ENCODE measurements at regions not wholly inside any gene's neighbourhood (a gene's known extent, or its start where the extent isn't known, plus 50 kb on each side); places are given as distances from the start of the nearest gene placed in this dataset.
A peak's percentile ranks its signal among the peaks of the same experiment; 100 is the strongest.
"Not testable (repeated sequence)": the region's sequence is repeated elsewhere in the genome, so short reads cannot be mapped to it uniquely, and the experiment has no call there.

DNA sequence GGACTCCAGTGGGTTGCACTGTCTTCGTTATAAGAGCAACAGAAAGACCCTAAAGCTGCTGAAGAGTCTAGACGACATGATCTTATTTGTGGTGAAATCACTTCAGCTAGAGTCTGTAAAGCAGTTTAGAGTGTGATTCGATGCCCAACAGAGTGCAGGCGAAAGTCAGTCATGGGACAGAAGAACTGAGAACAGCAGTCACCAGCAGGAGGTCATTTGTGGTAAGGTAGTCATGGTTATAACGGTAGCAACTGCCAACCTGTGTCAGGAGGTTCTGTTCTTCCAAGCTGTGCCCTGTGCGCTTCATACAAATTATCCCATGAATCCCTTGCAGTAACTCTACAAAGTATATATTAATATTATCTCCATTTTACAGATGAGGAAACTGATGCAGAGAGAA lies 954.1 kb downstream of the AACS start:
- no peak for DNase-seq (ENCODE audit: low spot score)

DNA sequence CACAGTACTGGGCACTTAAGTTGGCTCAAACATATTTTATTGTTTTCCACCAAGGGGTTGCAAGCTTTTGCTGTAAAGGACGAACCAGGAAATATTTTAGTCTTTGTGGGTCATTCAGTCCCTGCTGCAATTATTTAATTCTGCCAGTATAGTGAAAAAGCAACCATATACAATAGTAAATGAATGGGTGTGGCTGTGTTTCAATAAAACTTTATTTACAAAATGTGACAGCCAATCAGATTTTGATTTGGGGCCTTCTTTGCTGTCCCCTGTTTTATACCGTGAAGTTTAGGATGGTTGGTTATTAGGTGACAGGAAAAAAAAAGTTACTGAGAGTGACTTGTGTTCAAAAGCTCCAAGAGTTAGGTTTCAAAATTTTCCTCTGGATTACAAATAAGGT lies 956.4 kb downstream of the AACS start:
- no peak for DNase-seq (ENCODE audit: low spot score)

DNA sequence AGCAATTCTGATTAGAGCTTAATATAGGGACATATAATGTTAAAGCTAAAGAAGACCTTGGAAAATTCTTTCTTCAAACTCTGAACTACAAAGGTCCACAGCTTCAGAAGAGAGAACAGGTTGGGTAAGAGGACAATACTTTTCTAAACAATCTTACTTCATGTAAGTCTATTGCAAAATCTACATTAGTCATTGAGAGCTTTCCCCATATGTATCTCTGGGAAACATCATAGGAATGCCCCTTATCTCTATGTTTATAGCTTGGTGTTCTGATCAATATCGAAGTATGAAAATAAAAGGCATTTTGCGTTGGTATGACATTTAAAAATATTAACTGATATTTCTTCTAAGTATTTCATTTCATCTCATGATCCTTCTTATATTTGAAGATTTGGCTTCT lies 962.6 kb downstream of the AACS start:
- no peak for DNase-seq (ENCODE audit: low spot score)

DNA sequence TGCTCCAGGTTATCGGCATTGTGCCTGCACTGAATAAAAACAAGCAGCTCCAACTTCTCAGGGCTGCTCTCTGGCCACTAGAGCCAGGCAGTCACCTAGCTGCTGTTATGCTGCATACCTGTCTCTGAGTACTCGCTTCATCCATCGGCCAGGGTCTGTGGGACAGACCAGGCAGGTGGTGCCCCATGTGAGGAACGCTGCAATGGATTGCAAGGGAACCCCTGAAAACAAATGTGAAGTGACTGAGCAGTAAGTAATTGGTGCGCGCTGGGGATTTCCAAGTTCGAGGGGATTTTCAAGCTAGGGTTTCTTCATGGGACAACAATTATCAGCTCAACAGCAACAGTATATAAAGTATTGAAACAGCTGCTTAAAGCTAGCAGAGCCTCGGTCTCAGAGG lies 965.3 kb downstream of the AACS start:
- DNase-seq (ENCODE audit: low spot score): no peak

DNA sequence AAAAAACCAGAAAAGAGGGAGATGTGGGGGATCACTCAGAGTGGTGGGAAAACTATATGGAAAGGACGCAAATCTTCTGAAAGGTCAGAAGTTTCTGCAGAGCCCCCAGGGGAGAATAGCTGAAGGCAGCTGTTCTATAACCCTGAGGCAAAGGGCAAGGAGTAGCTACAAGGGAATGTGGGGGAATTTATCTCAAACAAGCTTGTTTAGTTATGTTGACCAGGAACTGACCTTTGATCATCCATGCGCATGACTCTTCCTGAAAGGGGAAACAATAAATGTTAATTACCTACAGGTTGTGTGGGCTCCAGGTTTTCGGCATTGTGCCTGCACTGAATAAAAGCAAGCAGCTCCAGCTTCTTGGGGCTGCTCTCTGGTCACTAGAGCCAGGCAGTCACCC lies 968.5 kb downstream of the AACS start:
- DNase-seq (ENCODE audit: low spot score): no peak

DNA sequence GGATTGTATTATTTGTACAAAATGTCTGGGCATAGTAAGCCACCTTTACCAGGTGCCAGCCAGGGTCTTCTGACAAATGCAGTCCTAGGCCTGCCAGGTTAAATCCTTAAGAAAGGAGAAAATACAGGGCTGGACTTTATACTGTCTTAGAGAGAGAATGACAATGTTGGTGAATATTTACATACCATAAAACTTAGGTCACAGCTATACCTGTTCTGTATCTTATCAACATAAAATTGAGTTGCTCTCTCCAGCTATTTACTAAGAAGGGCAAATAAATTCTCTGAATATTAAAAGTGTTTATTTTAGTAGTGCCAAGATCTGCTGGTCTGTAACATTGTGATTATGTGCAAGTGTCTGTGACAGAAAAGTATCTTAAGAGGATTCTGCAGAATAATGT lies 971.1 kb downstream of the AACS start:
- no peak for DNase-seq (ENCODE audit: low spot score)

DNA sequence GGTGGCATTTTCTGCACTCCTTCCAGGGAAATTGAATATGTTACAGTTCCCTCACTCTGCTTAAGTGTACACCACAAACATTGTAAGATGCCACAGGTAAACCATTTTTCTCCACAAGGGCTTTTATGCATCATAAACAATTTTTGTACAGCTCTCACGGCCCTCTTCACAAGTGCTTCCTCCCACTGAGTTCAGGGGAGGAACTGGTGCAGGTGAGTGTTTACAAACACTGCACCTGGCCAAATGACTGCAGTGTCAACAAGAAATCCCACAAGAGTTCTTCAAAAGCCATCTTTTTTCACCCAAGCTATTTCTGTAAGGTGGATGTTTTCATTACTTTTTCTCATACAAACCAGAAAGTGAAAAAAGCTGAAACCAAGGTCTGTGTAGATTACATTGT lies 973.2 kb downstream of the AACS start:
- no peak for DNase-seq (ENCODE audit: low spot score)

DNA sequence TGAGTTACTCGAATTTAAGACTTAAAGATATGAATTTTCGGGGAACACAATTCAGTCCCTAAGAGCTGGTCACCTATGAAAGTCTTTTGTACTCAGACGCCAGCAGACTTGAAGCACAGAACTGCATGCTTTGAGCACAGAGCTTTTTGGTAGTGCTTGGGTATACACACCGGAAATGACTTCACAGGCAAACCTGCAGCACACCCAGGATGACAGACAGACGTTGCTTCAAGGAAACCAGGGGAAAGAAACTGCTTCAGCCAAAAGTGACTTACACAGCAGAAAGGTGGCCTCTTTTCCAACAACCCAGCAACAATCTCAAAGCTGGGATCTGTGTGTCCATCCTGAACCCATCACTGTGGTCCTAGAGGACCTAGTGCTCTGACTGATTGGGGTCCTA lies 975.1 kb downstream of the AACS start:
- DNase-seq (ENCODE audit: low spot score): no peak

DNA sequence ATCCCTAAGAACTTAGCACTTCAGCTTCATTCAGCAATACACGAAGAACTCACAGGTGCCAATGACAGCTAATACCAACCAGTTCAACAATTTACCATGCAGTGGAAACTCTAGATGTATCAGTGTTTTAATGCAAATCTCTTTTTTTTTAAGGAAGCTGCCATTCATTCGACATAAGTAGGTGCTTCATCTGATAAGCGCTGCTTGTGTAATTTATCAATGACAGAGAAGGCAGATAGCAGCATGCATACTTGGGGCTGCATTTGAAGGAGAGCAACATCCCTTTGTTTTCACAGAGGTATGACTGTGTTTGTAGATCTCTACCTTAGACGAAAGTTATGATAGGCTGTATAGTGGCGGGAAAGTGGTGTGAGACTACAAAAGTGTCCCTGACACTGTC lies 977.1 kb downstream of the AACS start:
- DNase-seq (ENCODE audit: low spot score): no peak

DNA sequence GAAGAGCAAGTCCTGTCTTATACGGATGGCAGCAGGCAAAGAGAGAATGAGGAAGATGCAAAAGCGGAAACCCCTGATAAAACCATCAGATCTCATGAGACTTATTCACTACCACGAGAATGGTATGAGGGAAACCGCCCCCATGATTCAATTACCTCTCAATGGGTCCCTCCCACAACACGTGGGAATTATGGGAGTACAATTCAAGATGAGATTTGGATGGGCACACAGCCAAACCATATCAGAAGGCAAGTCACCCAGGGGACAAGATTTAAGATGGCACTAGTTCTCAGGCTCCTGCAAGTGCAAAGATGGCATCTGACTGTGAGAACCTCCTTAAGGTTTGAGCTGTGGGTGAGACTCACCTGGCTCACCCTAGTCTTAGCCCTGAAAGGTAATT lies 984.3 kb downstream of the AACS start:
- DNase-seq (ENCODE audit: low spot score): not testable (repeated sequence)

DNA sequence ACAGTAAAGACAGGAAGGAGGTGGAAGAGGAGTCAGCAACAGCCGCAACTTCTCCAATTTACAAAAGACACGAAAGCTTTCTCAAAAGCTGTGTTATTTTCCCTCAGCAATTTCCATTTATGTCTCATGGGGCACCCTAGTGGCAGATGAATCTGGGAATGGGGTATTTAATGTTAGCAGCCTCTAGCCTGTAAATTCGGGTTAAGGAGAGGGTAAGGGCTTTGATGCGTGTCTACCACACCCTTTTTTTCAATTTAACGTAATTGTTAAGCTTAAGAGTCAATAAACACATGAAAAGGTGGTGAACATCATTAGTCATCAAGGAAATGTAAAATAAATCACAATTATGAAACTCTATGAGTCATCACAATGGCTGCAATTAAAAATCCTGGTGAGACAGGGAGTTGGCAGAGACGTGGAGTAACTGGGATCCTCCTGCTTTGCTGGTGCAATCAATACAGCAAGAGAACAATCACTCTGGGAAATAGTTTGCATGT lies 986.4 kb downstream of the AACS start:
- no peak for DNase-seq (ENCODE audit: low spot score)

DNA sequence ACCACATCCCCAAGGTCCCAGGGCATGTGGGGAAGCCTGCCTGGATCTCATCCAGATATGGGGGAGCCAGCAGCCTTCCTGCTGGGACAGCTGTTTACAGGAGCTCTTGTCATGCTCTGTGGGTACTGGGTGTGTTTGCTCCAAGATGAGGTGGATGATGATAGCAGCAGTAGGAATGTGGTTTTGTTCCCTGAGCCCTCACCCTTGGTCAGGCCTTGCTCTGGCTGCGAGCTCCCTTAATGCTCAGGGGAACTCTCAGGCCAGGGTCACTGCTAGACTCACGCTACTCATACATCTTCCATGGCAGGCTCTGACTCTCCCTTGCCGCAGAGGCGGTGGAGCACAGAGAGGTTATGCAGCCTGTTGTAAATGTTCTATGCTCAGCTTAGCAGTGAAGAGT lies 990.3 kb downstream of the AACS start:
- no peak for DNase-seq (ENCODE audit: low spot score)

DNA sequence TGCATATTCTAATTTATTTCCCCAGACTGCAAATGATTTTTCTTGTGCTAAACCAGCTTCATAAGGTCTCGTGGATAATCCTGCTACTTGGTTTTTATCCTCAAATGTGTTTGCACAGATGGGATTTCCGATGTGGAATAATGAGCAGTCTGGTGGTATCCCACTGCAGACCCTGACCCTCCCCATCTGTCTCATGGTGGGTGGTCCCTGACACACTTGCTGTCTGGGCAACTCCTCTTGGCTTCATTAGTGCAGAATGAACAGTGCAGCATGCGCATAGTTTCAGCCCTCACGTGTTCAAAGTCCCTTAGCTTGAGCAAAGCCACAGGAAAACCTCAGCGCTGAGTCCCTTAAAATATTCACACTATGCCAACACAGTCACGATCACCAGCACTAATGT lies 996.5 kb downstream of the AACS start:
- DNase-seq (ENCODE audit: low spot score): no peak

DNA sequence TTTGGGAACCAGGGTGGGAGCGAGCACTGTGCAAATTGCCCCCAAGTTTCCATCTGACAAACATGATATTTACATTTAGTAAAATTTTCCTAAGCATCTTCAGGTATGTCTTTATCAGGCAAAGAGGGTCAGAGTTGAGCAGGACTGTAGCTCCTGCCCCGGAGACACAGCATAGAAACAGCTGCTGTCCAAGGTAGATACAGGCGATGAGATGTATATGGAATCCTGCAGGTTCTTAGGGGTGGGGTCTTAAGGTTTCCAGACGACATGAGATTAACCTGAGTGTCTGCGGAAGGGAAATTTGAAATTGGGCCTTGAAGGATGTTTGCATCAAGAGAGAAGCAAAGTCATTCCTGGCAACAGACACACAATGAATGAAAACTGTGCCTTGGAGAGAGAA lies 998.8 kb downstream of the AACS start:
- no peak for DNase-seq (ENCODE audit: low spot score)

DNA sequence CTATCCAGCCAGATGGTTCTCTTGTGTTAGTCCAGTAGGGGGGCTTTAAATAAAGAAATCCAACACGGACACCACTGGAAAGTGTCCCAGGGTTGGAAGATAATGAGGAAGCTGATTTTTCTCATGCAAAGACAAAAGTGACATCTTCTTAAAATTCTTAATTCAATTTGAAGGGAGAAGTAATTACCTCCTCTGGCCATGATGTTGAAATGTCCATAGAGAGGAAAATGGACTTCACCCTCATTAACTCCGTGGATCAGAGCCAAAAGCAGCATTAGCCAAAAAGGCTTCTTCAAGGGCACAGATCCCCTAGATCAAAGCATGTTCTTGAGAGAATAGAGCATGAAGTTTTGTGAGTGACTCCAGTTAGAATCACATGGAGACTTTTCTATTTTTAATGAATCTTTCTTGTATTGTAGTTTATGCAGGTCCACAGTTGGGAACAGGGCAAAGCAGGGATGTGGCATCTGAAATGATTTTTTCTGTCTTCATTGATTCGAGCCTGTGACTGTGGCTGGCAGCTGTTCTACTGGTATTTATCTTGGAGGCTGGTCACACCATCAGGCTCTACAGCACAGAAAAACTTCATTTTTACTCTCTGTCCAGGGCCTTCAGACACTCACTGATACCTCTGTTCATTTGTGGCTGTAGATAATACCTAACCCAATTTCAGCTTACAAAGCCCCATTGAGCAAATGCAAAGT lies 1002.5 kb downstream of the AACS start:
- DNase-seq (ENCODE audit: low spot score): no peak

DNA sequence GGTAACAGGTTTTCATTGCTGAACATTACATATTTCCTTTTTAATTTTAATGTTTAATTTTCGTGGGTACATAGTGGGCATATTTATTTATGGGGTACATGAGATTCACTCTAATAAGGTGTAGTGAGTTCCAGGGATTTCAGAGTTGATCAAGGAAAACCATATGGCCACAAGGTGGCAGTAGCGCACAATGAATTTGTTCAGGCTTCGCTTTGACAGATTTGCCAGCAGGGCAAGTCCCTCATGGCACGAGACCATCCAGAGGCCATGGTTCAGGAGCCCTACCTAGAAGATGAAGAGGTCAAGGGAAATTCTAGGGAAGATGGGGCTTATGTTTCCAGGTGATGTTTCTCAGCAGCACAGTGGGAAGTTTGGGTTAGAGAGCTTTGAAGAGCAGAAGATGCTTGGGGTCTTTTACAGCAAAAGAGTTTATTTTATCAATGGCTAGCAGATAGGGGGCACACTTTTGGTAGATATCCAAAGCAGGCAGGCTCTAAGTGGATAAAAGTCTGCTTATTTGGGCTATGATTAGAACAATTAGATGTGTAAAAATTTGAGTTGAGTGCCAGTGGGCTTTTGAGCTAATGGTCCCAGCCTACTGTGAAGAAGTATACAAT lies 1004.4 kb downstream of the AACS start:
- peak; percentile 29 for DNase-seq (ENCODE audit: low spot score)

DNA sequence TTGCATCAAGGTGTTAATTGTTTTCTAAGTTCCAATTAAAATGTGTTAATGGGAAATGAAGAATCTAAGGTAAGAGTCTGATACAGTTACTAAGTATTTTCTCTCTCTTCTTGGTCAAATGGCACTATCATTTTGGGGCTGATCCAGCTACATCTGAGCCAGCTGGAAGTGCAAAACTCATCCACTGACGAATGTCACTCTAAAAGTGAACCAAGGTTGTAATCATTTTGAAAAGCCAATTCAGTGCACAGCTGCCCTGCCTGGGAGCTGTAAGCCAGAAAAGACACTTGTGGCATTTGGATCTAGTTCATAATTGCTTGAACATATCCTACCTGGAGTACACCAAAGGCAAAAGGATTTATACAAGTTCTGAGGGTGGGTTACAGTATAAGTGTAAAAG lies 1011.3 kb downstream of the AACS start:
- DNase-seq (ENCODE audit: low spot score): no peak

DNA sequence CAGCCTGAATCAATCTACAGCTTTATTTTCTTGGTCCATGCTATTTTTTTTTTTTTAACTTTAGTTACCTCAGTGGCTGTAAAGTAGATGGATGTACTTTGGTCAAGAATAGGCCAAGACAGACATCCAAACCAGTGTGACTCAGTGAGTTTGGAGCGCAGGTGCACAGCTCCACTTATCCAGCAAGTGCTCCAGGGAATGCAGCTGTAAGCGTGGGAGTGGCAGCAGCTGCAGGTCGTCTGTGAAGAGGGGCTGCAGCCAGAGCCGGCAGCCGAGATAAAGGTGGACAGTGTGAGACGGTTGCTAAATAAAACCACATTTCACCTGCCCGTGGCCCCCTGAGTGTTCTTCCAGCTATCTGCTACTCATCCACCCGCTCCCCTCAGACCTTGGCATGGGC lies 1018.7 kb downstream of the AACS start:
- no peak for DNase-seq (ENCODE audit: low spot score)

DNA sequence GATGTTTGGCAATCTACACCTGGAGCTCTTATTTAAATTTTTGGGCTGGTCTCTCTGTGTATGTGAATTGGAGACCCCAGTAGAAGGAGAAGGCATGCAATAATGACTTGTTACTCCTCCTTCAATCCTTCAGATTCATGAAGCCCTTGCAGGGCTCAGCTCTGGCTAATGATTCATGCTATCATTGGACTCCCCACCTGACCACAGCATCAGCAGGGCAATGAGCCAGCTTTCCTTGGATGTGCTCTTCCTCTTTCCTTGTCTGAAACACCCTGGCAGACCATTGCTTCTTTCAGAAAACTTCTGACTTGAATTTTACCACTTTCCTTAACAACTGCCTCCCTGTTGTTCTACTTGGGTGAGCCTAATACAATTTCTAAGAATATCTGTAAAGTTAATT lies 1019.2 kb downstream of the AACS start:
- DNase-seq (ENCODE audit: low spot score): no peak

DNA sequence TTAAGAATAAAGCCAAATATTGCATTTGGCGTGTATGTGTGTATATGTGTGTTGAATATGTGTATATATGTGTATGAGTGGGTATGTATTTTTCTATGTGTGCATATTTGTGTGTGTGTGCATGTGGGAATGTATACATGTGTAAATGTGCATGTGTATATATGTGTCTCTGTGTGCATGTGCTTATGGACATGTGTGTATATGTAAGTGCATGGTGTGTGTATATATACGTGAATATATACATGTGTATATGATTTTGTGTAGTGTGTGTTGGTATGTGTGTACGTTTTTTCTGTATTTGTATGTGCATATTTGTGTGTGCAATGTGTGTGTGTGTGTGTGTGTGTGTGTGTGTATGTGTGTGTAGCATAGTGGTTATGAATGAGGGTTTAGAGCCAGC lies 1021.0 kb downstream of the AACS start:
- no peak for DNase-seq (ENCODE audit: low spot score)

DNA sequence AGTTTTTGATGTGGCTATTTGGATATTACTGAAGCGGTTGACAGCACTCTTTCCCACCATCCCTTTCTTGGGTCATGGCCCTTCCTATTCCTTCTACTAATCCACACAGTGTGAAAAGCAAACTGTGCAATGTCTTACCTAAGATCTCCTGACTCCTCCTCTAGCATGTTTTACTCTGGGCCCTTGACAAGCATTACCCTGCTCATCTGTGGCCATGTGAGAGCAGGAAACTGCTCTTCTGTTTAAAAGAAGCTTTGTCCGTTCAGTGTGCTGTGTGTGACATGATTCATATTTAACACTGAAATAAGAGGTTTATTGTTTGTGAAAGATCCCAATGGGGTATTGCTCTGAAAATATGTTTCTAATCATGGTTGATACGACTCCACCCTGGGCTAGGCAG lies 1022.5 kb downstream of the AACS start:
- DNase-seq (ENCODE audit: low spot score): no peak

DNA sequence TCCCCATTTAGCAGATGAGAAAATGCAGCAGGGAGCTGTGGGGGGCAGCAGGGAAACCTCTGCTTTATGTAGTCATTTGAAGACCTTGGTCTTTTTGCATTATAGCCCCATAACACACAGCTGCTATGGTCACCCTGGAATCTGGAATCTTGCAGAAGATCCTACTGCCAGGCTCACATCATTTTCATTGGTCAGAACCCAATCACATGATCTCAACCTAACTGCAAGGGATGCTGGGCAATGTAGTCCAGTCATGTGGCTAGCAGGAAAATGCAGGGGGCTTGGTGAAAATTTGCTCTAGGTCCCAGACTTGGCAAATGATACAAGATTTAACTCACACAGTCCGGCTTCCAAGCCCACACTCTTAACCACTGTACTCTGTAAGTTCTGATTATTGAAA lies 1028.7 kb downstream of the AACS start:
- no peak for DNase-seq (ENCODE audit: low spot score)

DNA sequence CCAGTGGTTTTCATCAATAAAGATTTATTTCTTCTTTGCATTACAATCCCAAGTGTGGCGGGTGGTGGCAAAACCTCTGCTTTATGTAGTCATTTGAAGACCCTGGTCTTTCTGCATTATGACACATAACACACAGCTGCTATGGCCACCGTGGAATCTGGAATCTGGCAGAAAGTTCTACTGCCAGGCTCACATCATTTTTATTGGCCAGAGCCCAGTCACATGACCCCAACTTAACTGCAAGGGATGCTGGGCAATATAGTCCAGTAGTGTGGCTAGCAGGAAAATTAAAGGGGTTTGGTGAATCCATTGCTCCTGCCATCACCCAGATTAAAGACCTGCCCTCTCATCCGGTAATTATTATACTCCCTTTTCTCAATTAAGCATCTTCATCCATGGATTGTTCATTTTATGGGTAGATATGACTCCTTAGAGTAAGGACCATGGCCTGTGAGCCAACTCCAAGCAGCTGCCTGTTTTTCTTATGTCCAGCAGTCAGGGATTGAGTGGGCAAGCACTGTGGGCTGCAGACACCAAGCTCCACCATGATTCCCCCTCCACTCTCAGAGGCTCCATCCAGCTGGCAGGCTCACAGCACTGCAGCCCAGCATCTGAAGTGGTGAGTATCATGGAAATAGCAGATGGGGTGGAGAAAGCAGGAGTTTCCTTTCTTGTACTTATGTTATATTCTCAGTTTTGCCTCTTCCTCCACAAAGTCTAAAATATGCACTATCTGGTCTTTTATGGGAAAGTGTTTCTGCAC lies 1030.7 kb downstream of the AACS start:
- no peak for DNase-seq (ENCODE audit: low spot score)

Data from cerebellar cortex (tissue), 1 donor.